ENCODE measurements at regions not wholly inside any gene's neighbourhood (a gene's known extent, or its start where the extent isn't known, plus 50 kb on each side); places are given as distances from the start of the nearest gene placed in this dataset.
"Not testable (repeated sequence)": the region's sequence is repeated elsewhere in the genome, so short reads cannot be mapped to it uniquely, and the experiment has no call there.

DNA sequence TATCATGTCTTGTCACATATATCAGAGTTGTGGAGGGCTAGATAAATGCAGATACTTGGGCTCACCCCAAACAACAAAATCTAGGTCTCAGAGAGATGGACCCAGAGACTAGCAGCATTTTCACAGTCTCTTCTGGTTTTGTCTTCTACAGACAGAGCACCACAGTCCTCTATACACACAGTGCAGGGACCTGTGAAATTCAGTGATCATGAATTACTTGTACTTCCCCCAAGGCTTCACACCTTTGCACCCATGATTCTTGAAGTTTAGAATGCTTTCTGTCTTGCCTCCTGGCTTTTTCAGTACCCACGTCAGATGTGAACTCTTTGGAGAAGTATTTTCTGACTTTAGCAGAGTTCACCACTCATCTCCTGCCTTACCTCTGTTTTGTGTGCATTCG, 371.5 kb upstream of the PRR16 start:
- no peak for DNase-seq

DNA sequence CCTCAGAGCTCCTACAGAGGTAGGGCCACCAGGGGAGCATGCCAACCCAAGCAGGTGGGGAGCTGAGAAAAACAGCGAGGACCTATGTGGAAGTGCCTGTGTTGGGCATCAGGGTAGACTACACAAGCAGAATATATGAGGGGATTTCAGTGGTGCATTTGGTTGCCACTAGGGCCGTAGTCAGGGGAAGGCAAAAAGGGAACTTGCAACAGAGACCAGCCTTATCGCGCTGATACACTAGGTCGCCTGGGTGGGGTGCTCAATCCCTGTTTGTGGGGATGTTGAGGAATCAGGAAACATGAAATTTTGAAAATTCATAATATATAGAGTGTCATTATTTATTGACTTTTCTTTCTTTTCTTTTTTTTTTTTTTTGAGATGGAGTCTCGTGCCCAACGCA, 370.9 kb upstream of the PRR16 start:
- peak; percentile 67 for DNase-seq

- peak; percentile 51 for DNase-seq
Observed at GRCh38 chr5:120096413-120096812, 367.7 kb upstream of the PRR16 start.

GRCh38 chr5:120098426-120098825, 365.7 kb upstream of the PRR16 start:
- DNase-seq = peak; percentile 1

DNA sequence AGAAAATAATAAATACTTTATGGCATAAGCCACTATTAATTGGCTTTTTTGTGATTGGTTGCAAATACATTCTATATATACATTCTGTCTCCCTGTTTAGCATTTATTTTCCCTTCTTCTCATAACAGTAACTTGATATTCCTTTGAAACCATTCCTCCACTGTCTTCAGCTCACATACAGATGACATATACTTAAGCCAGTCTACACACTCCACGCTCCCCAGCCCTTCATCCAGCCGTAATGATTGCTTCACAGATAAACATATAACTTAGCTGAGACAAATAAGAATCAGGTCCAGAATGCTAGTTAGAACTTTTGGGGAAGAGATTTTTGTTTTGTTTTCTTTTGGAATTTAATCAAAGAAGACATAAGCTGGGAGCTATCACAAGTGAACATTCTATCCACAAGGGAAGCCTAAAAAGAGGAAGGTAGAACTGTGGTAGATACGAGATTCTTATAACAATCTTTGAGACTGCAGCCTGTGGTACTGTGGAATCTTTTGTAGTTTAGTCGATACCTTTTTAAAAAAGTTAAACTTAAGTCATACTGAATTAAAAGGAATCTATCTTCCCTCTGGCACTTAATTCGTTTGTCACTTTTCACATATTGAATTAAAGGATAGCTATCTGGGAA, 365.1 kb upstream of the PRR16 start:
- peak; percentile 36 for DNase-seq

DNA sequence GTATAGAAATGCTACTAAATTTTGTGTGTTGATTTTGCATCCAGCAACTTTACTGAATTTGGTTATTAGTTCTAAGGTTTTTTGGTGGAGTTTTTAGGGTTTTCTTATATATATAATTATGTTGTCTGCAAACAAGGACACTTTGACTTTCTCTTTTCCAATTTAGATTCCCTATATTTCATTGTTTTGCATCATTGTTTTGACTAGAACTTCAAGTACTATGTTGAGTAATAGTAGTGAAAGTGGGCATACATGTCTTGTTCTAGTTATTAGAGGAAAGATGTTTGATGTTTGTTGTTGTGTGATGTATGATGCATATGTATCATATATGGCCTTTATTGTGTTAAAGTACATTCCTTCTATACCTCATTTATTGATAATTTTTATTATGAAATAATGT, 362.3 kb upstream of the PRR16 start:
- no peak for DNase-seq

GRCh38 chr5:120103495-120103894, 360.6 kb upstream of the PRR16 start:
- peak; percentile 15 for DNase-seq

DNA sequence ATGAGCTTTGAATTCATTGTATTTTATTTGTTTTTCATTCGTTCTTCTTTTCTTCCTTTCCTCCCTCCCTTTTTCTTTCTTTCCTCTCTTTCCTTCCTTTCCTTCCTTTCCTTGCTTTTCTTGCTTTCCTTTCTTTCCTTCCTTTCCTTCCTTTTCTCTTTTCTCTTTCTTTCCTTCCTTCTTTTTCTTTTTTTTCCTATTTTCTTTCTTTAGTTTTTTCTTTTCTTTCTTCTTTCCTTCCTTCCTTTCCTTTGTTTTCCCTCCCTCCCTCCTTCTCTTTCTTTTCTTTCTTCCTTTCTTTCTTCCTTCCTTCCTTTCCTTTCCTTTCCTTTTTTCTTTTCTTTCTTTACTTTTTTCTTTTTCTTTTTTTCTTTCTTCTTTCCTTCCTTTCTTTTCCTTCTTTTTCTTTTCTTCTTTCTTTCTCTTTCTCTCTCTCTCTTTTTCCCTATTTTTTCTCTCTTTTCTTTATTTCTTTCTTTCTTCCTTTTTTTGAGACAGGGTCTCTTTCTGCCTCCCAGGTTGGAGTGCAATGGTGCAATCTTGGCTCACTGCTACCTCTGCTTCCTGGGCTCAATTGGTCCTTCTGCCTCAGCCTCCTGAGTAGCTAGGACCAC, 357.1 kb upstream of the PRR16 start:
- DNase-seq = no peak

- no peak for DNase-seq
Observed at GRCh38 chr5:120108586-120109248, 355.4 kb upstream of the PRR16 start.

DNA sequence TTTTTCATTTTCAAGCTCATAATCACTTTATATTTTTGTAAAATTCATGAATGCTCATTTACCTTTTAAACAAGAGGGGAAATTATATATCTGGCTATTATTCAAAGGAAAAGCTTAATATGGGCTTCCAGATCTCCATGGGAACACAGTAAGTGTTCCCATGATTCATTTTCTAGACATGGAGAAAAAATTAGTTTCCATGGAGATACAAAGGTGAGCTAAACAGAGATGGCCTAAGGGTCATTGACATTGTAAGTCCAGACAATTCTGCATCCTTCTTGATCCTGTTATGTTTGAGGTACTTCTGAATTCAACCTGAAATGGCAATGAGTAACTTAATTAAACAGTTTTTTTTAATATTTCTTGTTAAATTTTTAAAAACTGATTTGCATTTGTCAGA, 341.4 kb upstream of the PRR16 start:
- DNase-seq = no peak

- no peak for DNase-seq
Observed at GRCh38 chr5:120124031-120124430, 340.1 kb upstream of the PRR16 start.

- DNase-seq = no peak
Observed at GRCh38 chr5:120124961-120125360, 339.1 kb upstream of the PRR16 start.

- DNase-seq = not testable (repeated sequence)
Observed at GRCh38 chr5:120132347-120132746, 331.8 kb upstream of the PRR16 start.

- no peak for DNase-seq
Observed at GRCh38 chr5:120134944-120135343, 329.2 kb upstream of the PRR16 start.

DNA sequence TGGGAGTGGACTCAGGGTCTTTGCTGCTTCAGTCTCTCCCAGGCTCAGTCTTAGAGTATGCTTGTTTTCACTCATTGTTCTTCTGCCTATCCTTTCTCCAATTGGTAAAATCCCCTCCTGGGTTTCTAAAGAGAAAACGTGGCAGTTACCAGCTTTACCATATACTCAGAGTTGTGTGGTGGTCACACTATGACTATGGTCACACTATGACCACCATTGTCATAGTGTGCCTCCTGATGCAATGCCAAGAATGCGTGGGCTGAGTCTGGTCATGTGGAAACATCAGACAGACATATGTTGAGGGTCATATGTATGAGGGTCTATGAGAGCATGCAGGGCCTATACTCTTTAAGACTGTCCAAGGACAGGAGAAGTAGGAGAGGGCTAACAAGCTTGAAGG, 326.5 kb upstream of the PRR16 start:
- DNase-seq = no peak

GRCh38 chr5:120139039-120139438, 325.1 kb upstream of the PRR16 start:
- DNase-seq = peak; percentile 77

GRCh38 chr5:120140501-120140900, 323.6 kb upstream of the PRR16 start:
- DNase-seq = peak; percentile 43

DNA sequence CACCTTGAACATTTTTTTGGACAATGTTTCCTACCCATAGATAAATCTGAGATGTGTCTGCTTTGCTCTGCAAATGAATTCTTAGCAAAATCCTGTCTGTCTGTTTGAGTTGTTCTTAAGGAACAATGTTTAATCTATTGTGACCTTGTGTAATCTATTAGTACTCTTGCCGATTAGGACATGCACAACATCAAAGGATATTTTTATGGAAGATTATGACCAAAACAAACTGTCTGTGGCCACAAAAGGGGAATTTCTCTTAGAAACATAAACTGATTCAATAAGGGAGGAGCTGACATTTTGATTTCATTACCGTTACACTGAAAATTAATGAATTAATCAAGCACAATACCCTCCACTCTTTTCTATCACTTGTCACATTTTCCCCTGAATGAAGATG, 323.0 kb upstream of the PRR16 start:
- no peak for DNase-seq

GRCh38 chr5:120146787-120147186, 317.3 kb upstream of the PRR16 start:
- DNase-seq = no peak

DNA sequence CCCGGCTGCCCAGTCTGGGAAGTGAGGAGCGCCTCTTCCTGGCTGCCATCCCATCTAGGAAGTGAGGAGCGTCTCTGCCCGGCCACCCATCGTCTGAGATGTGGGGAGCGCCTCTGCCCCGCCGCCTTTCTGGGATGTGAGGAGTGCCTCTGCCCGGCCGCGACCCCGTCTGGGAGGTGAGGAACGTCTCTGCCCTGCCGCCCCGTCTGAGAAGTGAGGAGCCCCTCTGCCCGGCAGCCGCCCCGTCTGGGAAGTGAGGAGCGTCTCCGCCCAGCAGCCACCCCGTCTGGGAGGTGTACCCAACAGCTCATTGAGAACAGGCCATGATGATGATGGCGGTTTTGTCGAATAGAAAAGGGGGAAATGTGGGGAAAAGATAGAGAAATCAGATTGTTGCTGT, 316.2 kb upstream of the PRR16 start:
- DNase-seq = not testable (repeated sequence)

DNA sequence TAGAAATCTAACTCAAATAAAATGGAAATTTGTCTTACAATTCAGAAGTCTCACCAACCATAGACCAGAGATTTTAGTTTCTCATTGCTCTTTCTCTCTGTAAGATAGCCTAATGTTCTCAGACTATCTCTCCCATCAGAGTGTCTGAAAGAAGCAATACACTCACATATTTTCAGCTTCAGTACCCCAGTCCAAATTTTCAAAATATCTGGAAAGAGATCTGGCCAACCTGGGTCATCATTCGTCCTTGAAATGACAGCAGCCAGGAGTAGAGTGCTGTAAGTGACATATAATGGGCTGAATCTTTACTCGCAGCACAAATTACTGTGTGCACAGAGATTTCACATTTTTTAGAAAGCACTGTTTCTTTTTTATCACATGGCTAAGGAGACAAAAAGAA, 313.3 kb upstream of the PRR16 start:
- DNase-seq = no peak

- DNase-seq = no peak
Observed at GRCh38 chr5:120151181-120151580, 312.9 kb upstream of the PRR16 start.

DNA sequence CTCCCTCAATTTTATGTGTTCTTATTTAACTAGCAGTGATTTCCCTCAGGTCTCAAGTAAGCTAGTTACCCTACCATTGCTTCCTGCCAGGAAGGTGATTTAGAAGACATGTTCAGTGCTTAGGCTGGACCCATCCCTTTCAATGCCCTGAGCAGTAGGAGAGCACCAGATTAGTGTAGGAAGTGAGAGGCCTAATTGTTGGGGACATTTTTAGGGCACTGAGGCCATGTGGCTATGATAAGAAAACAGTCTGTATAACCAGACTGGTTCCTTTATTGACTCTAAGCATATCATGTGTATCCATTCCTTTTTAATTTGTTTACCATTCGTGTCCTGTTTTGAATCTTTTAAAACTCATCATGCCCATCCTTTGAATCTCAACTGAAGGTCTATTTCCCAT, 312.3 kb upstream of the PRR16 start:
- DNase-seq = no peak

DNA sequence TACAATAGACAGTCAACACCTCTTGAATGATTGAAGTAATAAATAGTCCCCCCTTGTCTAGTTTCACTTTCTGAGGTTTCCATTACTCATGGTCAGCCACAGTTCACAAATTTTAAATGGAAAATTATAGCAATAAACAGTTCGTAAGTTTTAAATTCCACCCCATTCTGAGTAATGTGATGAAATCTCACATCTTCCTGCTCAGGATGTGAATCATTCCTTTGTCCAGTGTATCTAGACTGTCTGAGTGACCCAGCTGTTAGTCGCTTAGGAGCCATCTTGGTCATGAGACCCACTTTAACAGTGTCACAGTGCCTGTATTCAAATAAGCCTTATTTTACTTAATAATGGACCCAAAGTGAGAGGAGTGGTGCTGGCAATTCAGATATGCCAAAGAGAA, 311.6 kb upstream of the PRR16 start:
- DNase-seq = no peak

DNA sequence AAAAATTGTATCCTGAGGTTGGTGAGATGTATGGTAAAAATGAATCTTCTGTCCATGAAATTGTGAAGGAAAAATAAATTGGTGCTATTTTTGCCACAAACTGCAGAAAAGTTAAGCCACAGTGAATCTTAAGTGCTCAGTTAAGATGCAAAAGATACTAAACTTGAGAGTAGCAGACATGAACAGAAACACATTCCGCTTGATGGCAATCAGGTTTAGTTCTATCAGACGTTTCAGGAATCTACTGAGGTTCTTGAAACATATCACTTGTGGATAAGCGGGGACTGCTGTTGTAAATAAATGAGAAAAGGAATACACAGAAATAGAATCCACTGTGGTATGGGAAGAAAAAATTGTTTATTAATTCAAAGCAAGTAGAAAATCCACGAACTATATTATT, 311.2 kb upstream of the PRR16 start:
- DNase-seq = no peak
